ENCODE measurements at regions not wholly inside any gene's neighbourhood (a gene's known extent, or its start where the extent isn't known, plus 50 kb on each side); places are given as distances from the start of the nearest gene placed in this dataset.
"Not testable (repeated sequence)": the region's sequence is repeated elsewhere in the genome, so short reads cannot be mapped to it uniquely, and the experiment has no call there.

GRCh38 chr21:8395992-8396391 lies 2125.4 kb upstream of the TPTE start:
- not testable (repeated sequence) for H2BK15ac ChIP-seq (ENCODE audit: low read depth, low read length); H3K27me3 Mint-ChIP-seq (ENCODE audit: low read depth)

DNA sequence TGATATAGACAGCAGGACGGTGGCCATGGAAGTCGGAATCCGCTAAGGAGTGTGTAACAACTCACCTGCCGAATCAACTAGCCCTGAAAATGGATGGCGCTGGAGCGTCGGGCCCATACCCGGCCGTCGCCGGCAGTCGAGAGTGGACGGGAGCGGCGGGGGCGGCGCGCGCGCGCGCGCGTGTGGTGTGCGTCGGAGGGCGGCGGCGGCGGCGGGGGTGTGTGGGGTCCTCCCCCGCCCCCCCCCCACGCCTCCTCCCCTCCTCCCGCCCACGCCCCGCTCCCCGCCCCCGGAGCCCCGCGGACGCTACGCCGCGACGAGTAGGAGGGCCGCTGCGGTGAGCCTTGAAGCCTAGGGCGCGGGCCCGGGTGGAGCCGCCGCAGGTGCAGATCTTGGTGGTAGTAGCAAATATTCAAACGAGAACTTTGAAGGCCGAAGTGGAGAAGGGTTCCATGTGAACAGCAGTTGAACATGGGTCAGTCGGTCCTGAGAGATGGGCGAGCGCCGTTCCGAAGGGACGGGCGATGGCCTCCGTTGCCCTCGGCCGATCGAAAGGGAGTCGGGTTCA lies 2122.4 kb upstream of the TPTE start:
- not testable (repeated sequence) for H3K14ac ChIP-seq (ENCODE audit: insufficient read depth, low read length); H3K4ac ChIP-seq (ENCODE audit: low read depth, low read length); H2BK20ac ChIP-seq (ENCODE audit: low read depth, low read length, poor library complexity, severe bottlenecking); H3K27me3 ChIP-seq (ENCODE audit: insufficient read depth, low read length); H3K27ac ChIP-seq (ENCODE audit: insufficient read length, low read depth, low read length); H3K79me2 ChIP-seq (ENCODE audit: insufficient read depth, low read length); H2BK120ac ChIP-seq (ENCODE audit: low read depth, low read length, poor library complexity, severe bottlenecking); H3K36me3 Mint-ChIP-seq (ENCODE audit: insufficient read depth in 1 of 3, low read depth in 3 of 3); H3K9me3 Mint-ChIP-seq; H4K91ac ChIP-seq (ENCODE audit: insufficient read length, low read depth, low read length); H3K79me1 ChIP-seq (ENCODE audit: insufficient read depth, low read depth, low read length, poor library complexity, severe bottlenecking); H2BK15ac ChIP-seq (ENCODE audit: low read depth, low read length); H2AFZ ChIP-seq (ENCODE audit: low read length); H3K18ac ChIP-seq (ENCODE audit: insufficient read length, low read depth, low read length); H4K8ac ChIP-seq (replicated peaks; ENCODE audit: insufficient read length, low read depth, low read length); H2AK5ac ChIP-seq (ENCODE audit: insufficient read length, low read length); H3K23me2 ChIP-seq (ENCODE audit: insufficient read length, low read depth, low read length, poor library complexity, severe bottlenecking); H3K27me3 Mint-ChIP-seq (ENCODE audit: low read depth); H4K20me1 ChIP-seq (ENCODE audit: control insufficient read depth, insufficient read depth, insufficient read length); H3K4me1 Mint-ChIP-seq; H2BK5ac ChIP-seq (ENCODE audit: insufficient read length, low read length); DNase-seq; H3K27ac Mint-ChIP-seq; H3K4me3 Mint-ChIP-seq; H3K4me2 ChIP-seq (ENCODE audit: insufficient read depth, insufficient read length, low read length); H3K4me1 ChIP-seq (ENCODE audit: insufficient read depth, low read length); H3K9ac ChIP-seq (ENCODE audit: extremely low read depth, insufficient read length, low read length); H3K23ac ChIP-seq (ENCODE audit: insufficient read length, low read depth, low read length); H3K56ac ChIP-seq (ENCODE audit: insufficient read length, low read depth, low read length); H4K5ac ChIP-seq (ENCODE audit: insufficient read length, low read depth, low read length); H3K9me3 ChIP-seq (ENCODE audit: control insufficient read depth, low read depth, low read length); H3T11ph ChIP-seq (ENCODE audit: low read length); H2BK12ac ChIP-seq (ENCODE audit: insufficient read length, low read depth, low read length)
- WGBS (ENCODE audit: extremely low coverage, insufficient read length, low lambda C conversion rate), result no CpG with 5 or more reads among the region's 66 CpGs

More at GRCh38 chr21:8395992-8396391, 2125.4 kb upstream of the TPTE start:
- not testable (repeated sequence) for H3K79me1 ChIP-seq (ENCODE audit: insufficient read depth, low read depth, low read length, poor library complexity, severe bottlenecking); H3T11ph ChIP-seq (ENCODE audit: low read length); H4K8ac ChIP-seq (replicated peaks; ENCODE audit: insufficient read length, low read depth, low read length); H3K9me3 Mint-ChIP-seq; H3K23me2 ChIP-seq (ENCODE audit: insufficient read length, low read depth, low read length, poor library complexity, severe bottlenecking); H3K9ac ChIP-seq (ENCODE audit: extremely low read depth, insufficient read length, low read length); H3K56ac ChIP-seq (ENCODE audit: insufficient read length, low read depth, low read length); H3K4me3 Mint-ChIP-seq; H2BK20ac ChIP-seq (ENCODE audit: low read depth, low read length, poor library complexity, severe bottlenecking); H3K4me1 ChIP-seq (ENCODE audit: insufficient read depth, low read length); H3K9me3 ChIP-seq (ENCODE audit: control insufficient read depth, low read depth, low read length); H3K36me3 Mint-ChIP-seq (ENCODE audit: insufficient read depth in 1 of 3, low read depth in 3 of 3); H3K4me2 ChIP-seq (ENCODE audit: insufficient read depth, insufficient read length, low read length); H2AK5ac ChIP-seq (ENCODE audit: insufficient read length, low read length); H2BK120ac ChIP-seq (ENCODE audit: low read depth, low read length, poor library complexity, severe bottlenecking); H3K18ac ChIP-seq (ENCODE audit: insufficient read length, low read depth, low read length); H4K91ac ChIP-seq (ENCODE audit: insufficient read length, low read depth, low read length); H3K4me1 Mint-ChIP-seq; H3K14ac ChIP-seq (ENCODE audit: insufficient read depth, low read length); H3K27ac Mint-ChIP-seq; H4K20me1 ChIP-seq (ENCODE audit: control insufficient read depth, insufficient read depth, insufficient read length); H3K79me2 ChIP-seq (ENCODE audit: insufficient read depth, low read length); H4K5ac ChIP-seq (ENCODE audit: insufficient read length, low read depth, low read length); H3K27me3 ChIP-seq (ENCODE audit: insufficient read depth, low read length); H3K23ac ChIP-seq (ENCODE audit: insufficient read length, low read depth, low read length); H3K27ac ChIP-seq (ENCODE audit: insufficient read length, low read depth, low read length); H2AFZ ChIP-seq (ENCODE audit: low read length); DNase-seq; H2BK12ac ChIP-seq (ENCODE audit: insufficient read length, low read depth, low read length); H2BK5ac ChIP-seq (ENCODE audit: insufficient read length, low read length); H3K4ac ChIP-seq (ENCODE audit: low read depth, low read length)
- no CpG with 5 or more reads among the region's 71 CpGs for WGBS (ENCODE audit: extremely low coverage, insufficient read length, low lambda C conversion rate)

All from H9 (cell line).